ENCODE measurements at regions not wholly inside any gene's neighbourhood (a gene's known extent, or its start where the extent isn't known, plus 50 kb on each side); places are given as distances from the start of the nearest gene placed in this dataset.

DNA sequence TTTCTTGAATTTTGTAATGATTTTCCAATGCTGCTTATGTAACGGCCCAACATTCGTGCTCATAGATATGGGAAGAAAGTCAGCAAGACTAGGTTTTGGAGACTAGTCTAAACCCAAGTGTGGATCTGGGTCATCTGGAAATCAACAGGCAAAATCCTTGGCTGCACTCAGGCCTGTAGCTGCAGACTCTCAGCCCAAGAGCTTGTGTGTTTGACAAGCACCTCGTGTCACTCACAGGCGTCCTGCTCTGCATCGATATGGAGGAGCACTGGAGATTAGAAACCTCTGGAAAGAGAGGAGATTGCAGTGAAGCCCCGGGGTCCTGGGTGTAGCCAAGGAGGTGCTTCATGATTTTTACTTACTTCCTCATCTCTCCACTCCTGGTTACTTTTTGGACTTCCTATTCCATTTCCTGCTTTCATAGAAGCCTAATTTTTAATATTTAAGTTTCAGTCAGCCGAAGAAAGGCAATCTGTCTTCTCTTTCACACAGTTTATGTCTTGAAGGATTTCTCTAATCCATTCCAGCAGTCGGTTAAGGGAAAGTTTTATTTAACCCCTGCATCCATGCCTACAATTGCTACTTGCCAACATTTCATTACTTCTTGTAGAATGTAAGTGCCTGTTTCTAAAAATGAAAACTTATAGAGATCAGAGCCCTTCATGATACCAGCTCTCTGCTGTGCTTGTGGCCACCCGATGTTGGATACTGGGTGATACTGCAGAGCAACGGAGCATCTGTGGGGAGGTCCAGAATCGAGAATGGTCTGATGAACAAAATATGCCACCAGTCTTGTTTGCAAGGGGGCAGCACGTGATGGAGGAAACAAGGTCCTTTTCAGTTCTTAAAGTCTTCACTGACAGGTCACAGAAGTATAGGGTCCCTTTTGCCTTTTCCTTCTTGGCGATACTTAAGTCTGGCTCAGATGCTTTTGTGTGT is 296.3 kb downstream of the QKI start:
- Mint-ChIP-seq H3K4me3 (ENCODE audit: unreplicated experiment) (no peak overlapping the region), H3K9me3 (ENCODE audit: unreplicated experiment) (no peaks in the 10 kb centered on the region), H3K4me1 (ENCODE audit: unreplicated experiment) (peaks cover 24% of the 10 kb centered on the region), H3K36me3 (ENCODE audit: low read depth, unreplicated experiment) (no peaks in the 10 kb centered on the region), H3K27ac (ENCODE audit: unreplicated experiment) (no peak overlapping the region), H3K27me3 (ENCODE audit: unreplicated experiment) (peaks cover 3% of the 10 kb centered on the region)
- TF ChIP-seq, protein P1, sequence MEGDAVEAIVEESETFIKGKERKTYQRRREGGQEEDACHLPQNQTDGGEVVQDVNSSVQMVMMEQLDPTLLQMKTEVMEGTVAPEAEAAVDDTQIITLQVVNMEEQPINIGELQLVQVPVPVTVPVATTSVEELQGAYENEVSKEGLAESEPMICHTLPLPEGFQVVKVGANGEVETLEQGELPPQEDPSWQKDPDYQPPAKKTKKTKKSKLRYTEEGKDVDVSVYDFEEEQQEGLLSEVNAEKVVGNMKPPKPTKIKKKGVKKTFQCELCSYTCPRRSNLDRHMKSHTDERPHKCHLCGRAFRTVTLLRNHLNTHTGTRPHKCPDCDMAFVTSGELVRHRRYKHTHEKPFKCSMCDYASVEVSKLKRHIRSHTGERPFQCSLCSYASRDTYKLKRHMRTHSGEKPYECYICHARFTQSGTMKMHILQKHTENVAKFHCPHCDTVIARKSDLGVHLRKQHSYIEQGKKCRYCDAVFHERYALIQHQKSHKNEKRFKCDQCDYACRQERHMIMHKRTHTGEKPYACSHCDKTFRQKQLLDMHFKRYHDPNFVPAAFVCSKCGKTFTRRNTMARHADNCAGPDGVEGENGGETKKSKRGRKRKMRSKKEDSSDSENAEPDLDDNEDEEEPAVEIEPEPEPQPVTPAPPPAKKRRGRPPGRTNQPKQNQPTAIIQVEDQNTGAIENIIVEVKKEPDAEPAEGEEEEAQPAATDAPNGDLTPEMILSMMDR (IDR thresholded peaks at IDR 0.05; ENCODE audit: unreplicated experiment), result no peak
- DNase-seq (ENCODE audit: low spot score), result no peak

DNA sequence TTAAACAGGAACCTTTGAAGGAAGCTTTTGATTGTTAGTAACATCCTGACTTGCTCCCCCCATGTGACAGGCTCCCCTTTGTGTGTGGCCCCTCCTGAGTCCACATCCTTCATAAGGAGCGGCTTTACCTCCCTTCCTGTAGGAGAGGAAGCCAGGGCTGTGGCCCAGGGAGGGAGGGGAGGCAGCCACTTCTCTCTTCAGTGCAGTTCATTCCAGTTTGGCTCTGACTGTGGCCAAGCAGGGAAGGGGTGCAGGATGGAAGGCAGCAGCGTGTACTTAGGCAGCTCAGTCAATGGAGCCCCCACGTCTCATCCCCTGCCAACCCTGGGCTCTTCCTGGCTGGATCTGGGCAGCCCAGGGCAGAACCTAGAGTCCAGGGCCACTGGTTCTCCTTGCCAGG is 295.2 kb downstream of the QKI start:
- Mint-ChIP-seq H3K4me3 (ENCODE audit: unreplicated experiment) (no peak overlapping the region), H3K27me3 (ENCODE audit: unreplicated experiment) (peaks cover 3% of the 10 kb centered on the region), H3K27ac (ENCODE audit: unreplicated experiment) (no peak overlapping the region), H3K4me1 (ENCODE audit: unreplicated experiment) (peaks cover 24% of the 10 kb centered on the region), H3K9me3 (ENCODE audit: unreplicated experiment) (no peaks in the 10 kb centered on the region), H3K36me3 (ENCODE audit: low read depth, unreplicated experiment) (no peaks in the 10 kb centered on the region)
- no peak for DNase-seq (ENCODE audit: low spot score)
- TF ChIP-seq, protein P1 (IDR thresholded peaks at IDR 0.05; ENCODE audit: unreplicated experiment), result no peak

DNA sequence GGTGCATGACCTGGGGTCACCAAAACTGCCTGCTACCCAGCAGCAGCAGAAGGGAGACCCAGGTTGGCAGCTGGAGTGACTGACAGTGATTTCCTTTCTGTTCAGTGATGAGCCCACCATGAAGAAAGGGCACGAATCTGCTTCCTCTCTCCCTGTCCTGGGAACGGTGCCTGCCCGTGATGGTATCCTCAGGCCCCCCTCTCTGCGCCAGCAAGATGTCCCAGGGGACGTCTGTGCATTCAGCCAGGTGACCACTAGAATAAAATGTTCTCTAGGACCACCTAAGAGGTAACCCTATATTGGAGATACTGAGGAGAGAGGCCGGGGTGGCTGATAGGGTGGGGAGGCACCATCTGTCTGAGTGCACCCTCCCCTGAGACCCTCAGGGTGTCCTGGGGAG is 294.7 kb downstream of the QKI start:
- Mint-ChIP-seq H3K36me3 (ENCODE audit: low read depth, unreplicated experiment) (no peaks in the 10 kb centered on the region), H3K27ac (ENCODE audit: unreplicated experiment) (peak overlapping the region; percentile 9), H3K4me3 (ENCODE audit: unreplicated experiment) (no peak overlapping the region), H3K4me1 (ENCODE audit: unreplicated experiment) (peaks cover 24% of the 10 kb centered on the region), H3K9me3 (ENCODE audit: unreplicated experiment) (no peaks in the 10 kb centered on the region), H3K27me3 (ENCODE audit: unreplicated experiment) (peaks cover 3% of the 10 kb centered on the region)
- no peak for DNase-seq (ENCODE audit: low spot score)
- TF ChIP-seq, protein P1 (IDR thresholded peaks at IDR 0.05; ENCODE audit: unreplicated experiment), result no peak

DNA sequence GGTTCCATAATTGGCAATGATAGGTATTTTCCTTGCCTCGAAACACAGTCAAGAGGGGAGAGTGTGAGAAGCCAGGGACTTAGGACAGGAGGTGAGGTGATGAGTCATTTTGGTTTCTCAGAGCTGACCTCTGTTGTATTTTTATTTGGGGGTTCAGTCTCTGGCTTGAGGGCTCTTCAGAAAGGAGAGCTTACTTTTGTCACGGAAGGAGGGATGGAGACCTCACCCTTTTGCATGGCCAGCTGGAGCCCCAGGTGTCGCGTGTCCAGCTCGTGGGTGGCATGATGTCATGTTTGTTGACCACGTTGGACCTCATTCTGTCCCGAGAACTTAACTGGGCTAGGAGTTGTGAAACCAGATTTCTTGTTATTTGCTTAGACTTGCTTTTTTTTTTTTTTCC is 293.9 kb downstream of the QKI start:
- peaks cover 24% of the 10 kb centered on the region for H3K4me1 Mint-ChIP-seq (ENCODE audit: unreplicated experiment)
- H3K9me3 Mint-ChIP-seq (ENCODE audit: unreplicated experiment), result no peaks in the 10 kb centered on the region
- H3K4me3 Mint-ChIP-seq (ENCODE audit: unreplicated experiment), result no peak overlapping the region
- H3K36me3 Mint-ChIP-seq (ENCODE audit: low read depth, unreplicated experiment), result no peaks in the 10 kb centered on the region
- no peaks in the 10 kb centered on the region for H3K27me3 Mint-ChIP-seq (ENCODE audit: unreplicated experiment)
- TF ChIP-seq, protein P1 (IDR thresholded peaks at IDR 0.05; ENCODE audit: unreplicated experiment), result no peak
- DNase-seq (ENCODE audit: low spot score), result no peak
- no peak overlapping the region for H3K27ac Mint-ChIP-seq (ENCODE audit: unreplicated experiment)
